ENCODE measurements at regions not wholly inside any gene's neighbourhood (a gene's known extent, or its start where the extent isn't known, plus 50 kb on each side); places are given as distances from the start of the nearest gene placed in this dataset.

- WGBS (ENCODE audit: low lambda C conversion rate) = 88% methylated on average over 11 of the region's 11 CpGs
- Histone ChIP-seq H3F3A (replicated peaks; ENCODE audit: insufficient read depth) (no peaks in the 10 kb centered on the region), H3K9me3 (no peaks in the 10 kb centered on the region), H3K27ac (ENCODE audit: low read depth in 2 of 2, low read length in 1 of 2) (no peak overlapping the region), H3K4me1 (ENCODE audit: control insufficient read depth in 1 of 2, insufficient read depth in 2 of 2, low read depth in 1 of 2, low read length in 1 of 2) (0 out of 4 replicates have a peak, but pooled peaks cover 0 to 10% of the 10 kb centered on the region in 2 experiments), H3K4me3 (ENCODE audit: low read depth in 2 of 2, low read length in 1 of 2) (no peak overlapping the region), H3K9ac (no peak overlapping the region), H3K9me2 (no peaks in the 10 kb centered on the region), H4K20me1 (ENCODE audit: insufficient read depth) (no peaks in the 10 kb centered on the region), H3K27me3 (ENCODE audit: insufficient read depth) (no peaks in the 10 kb centered on the region), H2AFZ (ENCODE audit: low read depth) (no peak overlapping the region), H3K79me2 (ENCODE audit: insufficient read depth) (no peaks in the 10 kb centered on the region), H3K36me3 (replicated peaks in 1 of 2; ENCODE audit: control insufficient read depth in 1 of 2, insufficient read depth in 2 of 2, low read length in 1 of 2) (peaks cover 0 to 4% of the 10 kb centered on the region in 2 experiments), H3K4me2 (no peak overlapping the region)
- CTCF ChIA-PET = no interaction called here
- no peak for TF ChIP-seq PBX3 (IDR thresholded peaks at IDR 0.05)
- no peak for TF ChIP-seq SIN3A (IDR thresholded peaks at IDR 0.05; ENCODE audit: borderline replicate concordance, low read depth, low read length)
- TF ChIP-seq NFIC (IDR thresholded peaks at IDR 0.05; ENCODE audit: borderline replicate concordance) = no peak
- TF ChIP-seq MXI1 (IDR thresholded peaks at IDR 0.05; ENCODE audit: low read depth, low read length) = no peak
- TF ChIP-seq MAX (IDR thresholded peaks at IDR 0.05; ENCODE audit: low read depth) = no peak
- no peak for TF ChIP-seq NRF1 (IDR thresholded peaks at IDR 0.05; ENCODE audit: low read depth, low read length)
- no peak for TF ChIP-seq CHD2 (IDR thresholded peaks at IDR 0.05; ENCODE audit: low read length, partially characterized antibody)
- no peak for TF ChIP-seq FOSL2 (IDR thresholded peaks at IDR 0.05; ENCODE audit: borderline replicate concordance, low read depth)
- TF ChIP-seq TEAD4 (IDR thresholded peaks at IDR 0.05; ENCODE audit: borderline replicate concordance, insufficient read depth) = no peak
- TF ChIP-seq FOXM1 (IDR thresholded peaks at IDR 0.05; ENCODE audit: low read depth) = no peak
- TF ChIP-seq TAF1 (IDR thresholded peaks at IDR 0.05; ENCODE audit: borderline replicate concordance, low read depth, low read length) = no peak
- TF ChIP-seq RCOR1 (IDR thresholded peaks at IDR 0.05; ENCODE audit: low read length) = no peak
- no peak for TF ChIP-seq TCF12 (IDR thresholded peaks at IDR 0.05)
- TF ChIP-seq CTCF (IDR thresholded peaks at IDR 0.05) = no peak
- POLR2A ChIA-PET = no interaction called here
- no peak for DNase-seq
Observed at GRCh38 chr14:89514601-89515000, 97.6 kb upstream of the FOXN3 start.

GRCh38 chr14:89509891-89510290 is 92.9 kb upstream of the FOXN3 start:
- no peak overlapping the region for H3K4me2 ChIP-seq
- WGBS (ENCODE audit: low lambda C conversion rate) = 90% methylated on average over 3 of the region's 3 CpGs
- H3K4me3 ChIP-seq (ENCODE audit: low read depth in 2 of 2, low read length in 1 of 2) = no peak overlapping the region
- ChIA-PET POLR2A (no interaction called here), CTCF (no interaction called here)
- H3K4me1 ChIP-seq (ENCODE audit: control insufficient read depth in 1 of 2, insufficient read depth in 2 of 2, low read depth in 1 of 2, low read length in 1 of 2) = peaks cover 0 to 20% of the 10 kb centered on the region in 2 experiments; a peak in 2 of 4 replicates
- no peaks in the 10 kb centered on the region for H3K27me3 ChIP-seq (ENCODE audit: insufficient read depth)
- no peaks in the 10 kb centered on the region for H3K9me3 ChIP-seq
- TF ChIP-seq MAX (IDR thresholded peaks at IDR 0.05; ENCODE audit: low read depth) (0 out of 2 replicates have a peak, but pooled peaks have one; percentile 15), TCF12 (IDR thresholded peaks at IDR 0.05) (no peak)
- no peaks in the 10 kb centered on the region for H3K9me2 ChIP-seq
- H3K36me3 ChIP-seq (replicated peaks in 1 of 2; ENCODE audit: control insufficient read depth in 1 of 2, insufficient read depth in 2 of 2, low read length in 1 of 2) = no peaks in the 10 kb centered on the region
- H3F3A ChIP-seq (replicated peaks; ENCODE audit: insufficient read depth) = no peaks in the 10 kb centered on the region
- no peaks in the 10 kb centered on the region for H3K79me2 ChIP-seq (ENCODE audit: insufficient read depth)
- H3K27ac ChIP-seq (ENCODE audit: low read depth in 2 of 2, low read length in 1 of 2) = peak overlapping the region in 1 of 2 experiments; percentile 34; a peak in 2 of 4 replicates
- no peak overlapping the region for H2AFZ ChIP-seq (ENCODE audit: low read depth)
- H4K20me1 ChIP-seq (ENCODE audit: insufficient read depth) = no peaks in the 10 kb centered on the region
- no peak overlapping the region for H3K9ac ChIP-seq
- no peak for DNase-seq
